CD4-positive, alpha-beta T cell (primary cell): ENCODE measurements at regions not wholly inside any gene's neighbourhood (a gene's known extent, or its start where the extent isn't known, plus 50 kb on each side); places are given as distances from the start of the nearest gene placed in this dataset.

Experiments
- ATAC-seq: fragments of 200-7000 bp; cut with Tn5 transposase; one replicate; pipeline ENCODE4 v1.10.0; 2022; ENCODE audit warnings: mild to moderate bottlenecking; ENCODE audit not compliant: poor library complexity
- CTCF ChIA-PET: fragments of 350-600 bp; sonication (Branson Sonifier 250); formaldehyde crosslinking; loops from one replicate; lab custom pipeline; 2021; ENCODE audit warnings: antibody characterized with exemption, inconsistent platforms; lab: Charles Lee
- POLR2A ChIA-PET: fragments of 350-600 bp; sonication (Branson Sonifier 250); formaldehyde crosslinking; loops from one replicate; lab custom pipeline; 2021; ENCODE audit warnings: antibody characterized with exemption, inconsistent platforms; lab: Charles Lee
- DNase-seq, 14 experiments: peaks; one replicate each; pipeline ENCODE4 v3.0.0-alpha.2; 2013 to 2020; ENCODE audit warnings: mixed read lengths in 2 of 14
- H3K27ac ChIP-seq, 2 donors: one replicate each; pipeline versions ENCODE4 v1.5.1 to v1.7.0; 2013; ENCODE audit warnings: low read length in 2 of 2, low read depth in 1 of 2, mild to moderate bottlenecking in 1 of 2
- H3K27me3 ChIP-seq, 2 experiments: 1 replicate in 1 of 2; 2 replicates in 1 of 2; pipeline versions ENCODE4 v1.6.1 to v1.7.0; 2013; ENCODE audit warnings: low read length in 2 of 2, control low read depth in 1 of 2, mild to moderate bottlenecking in 1 of 2, moderate library complexity in 1 of 2; ENCODE audit not compliant: insufficient read depth in 2 of 2, control insufficient read depth in 1 of 2
- H3K36me3 ChIP-seq: one replicate; pipeline ENCODE4 v1.6.1; 2013; ENCODE audit warnings: low read length, control low read depth; ENCODE audit not compliant: insufficient read depth
- H3K4me1 ChIP-seq: one replicate; pipeline ENCODE4 v1.6.1; 2013; ENCODE audit warnings: low read length, control low read depth; ENCODE audit not compliant: insufficient read depth
- H3K4me3 ChIP-seq: one replicate; pipeline ENCODE4 v1.5.1; 2013; ENCODE audit warnings: mild to moderate bottlenecking, low read length, moderate library complexity
- H3K9me3 ChIP-seq, 2 experiments: 1 replicate in 1 of 2; 2 replicates in 1 of 2; pipeline versions ENCODE4 v1.6.1 to v1.7.0; 2013; ENCODE audit warnings: low read length in 2 of 2, mild to moderate bottlenecking in 2 of 2, control low read depth in 1 of 2, moderate library complexity in 1 of 2; ENCODE audit not compliant: control insufficient read depth in 1 of 2, insufficient read depth in 1 of 2
- H3K27ac Mint-ChIP-seq: one replicate; pipeline ENCODE4 v1.8.0; 2020; ENCODE audit warnings: mixed read lengths
- H3K27me3 Mint-ChIP-seq: one replicate; pipeline ENCODE4 v1.8.0; 2021; ENCODE audit warnings: mixed read lengths
- H3K36me3 Mint-ChIP-seq: one replicate; pipeline ENCODE4 v1.8.0; 2021; ENCODE audit warnings: low read depth, mixed read lengths
- H3K4me1 Mint-ChIP-seq: one replicate; pipeline ENCODE4 v1.8.0; 2021; ENCODE audit warnings: low read depth, mixed read lengths
- H3K4me3 Mint-ChIP-seq: one replicate; pipeline ENCODE4 v1.8.0; 2020; ENCODE audit warnings: mild to moderate bottlenecking, mixed read lengths
- H3K9me3 Mint-ChIP-seq: one replicate; pipeline ENCODE4 v1.8.0; 2020; ENCODE audit warnings: mixed read lengths
- intact Hi-C, 2 experiments: fragments of 100-400 bp; cut with DNase I in 1 of 2; cut with micrococcal nuclease in 1 of 2; formaldehyde crosslinking; loops; one replicate each; pipeline versions ENCODE4 v1.15.1 to v1.9.0; 2023 to 2025; cut with DNase I, micrococcal nuclease
- TF ChIP-seq, protein P1 (sequence below): fragments of 200-600 bp; IDR thresholded peaks from one replicate; pipeline ENCODE4 v1.8.0; 2022; ENCODE audit warnings: antibody characterized with exemption, mild to moderate bottlenecking

GRCh38 chr6:93728150-93728549 lies 308.8 kb upstream of the EPHA7 start:
- DNase-seq (no peak), ATAC-seq (no peak)
- Histone ChIP-seq H3K36me3 (no peaks in the 10 kb centered on the region), H3K4me3 (no peak overlapping the region), H3K27me3 (no peaks in the 10 kb centered on the region), H3K4me1 (no peaks in the 10 kb centered on the region), H3K9me3 (peaks cover 0 to 3% of the 10 kb centered on the region in 2 experiments), H3K27ac (no peak overlapping the region)
- H3K4me1 Mint-ChIP-seq: no peaks in the 10 kb centered on the region
- TF ChIP-seq, protein P1, sequence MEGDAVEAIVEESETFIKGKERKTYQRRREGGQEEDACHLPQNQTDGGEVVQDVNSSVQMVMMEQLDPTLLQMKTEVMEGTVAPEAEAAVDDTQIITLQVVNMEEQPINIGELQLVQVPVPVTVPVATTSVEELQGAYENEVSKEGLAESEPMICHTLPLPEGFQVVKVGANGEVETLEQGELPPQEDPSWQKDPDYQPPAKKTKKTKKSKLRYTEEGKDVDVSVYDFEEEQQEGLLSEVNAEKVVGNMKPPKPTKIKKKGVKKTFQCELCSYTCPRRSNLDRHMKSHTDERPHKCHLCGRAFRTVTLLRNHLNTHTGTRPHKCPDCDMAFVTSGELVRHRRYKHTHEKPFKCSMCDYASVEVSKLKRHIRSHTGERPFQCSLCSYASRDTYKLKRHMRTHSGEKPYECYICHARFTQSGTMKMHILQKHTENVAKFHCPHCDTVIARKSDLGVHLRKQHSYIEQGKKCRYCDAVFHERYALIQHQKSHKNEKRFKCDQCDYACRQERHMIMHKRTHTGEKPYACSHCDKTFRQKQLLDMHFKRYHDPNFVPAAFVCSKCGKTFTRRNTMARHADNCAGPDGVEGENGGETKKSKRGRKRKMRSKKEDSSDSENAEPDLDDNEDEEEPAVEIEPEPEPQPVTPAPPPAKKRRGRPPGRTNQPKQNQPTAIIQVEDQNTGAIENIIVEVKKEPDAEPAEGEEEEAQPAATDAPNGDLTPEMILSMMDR: no peak
- H3K27me3 Mint-ChIP-seq: no peaks in the 10 kb centered on the region
- H3K27ac Mint-ChIP-seq: no peak overlapping the region
- peaks cover 6% of the 10 kb centered on the region for H3K9me3 Mint-ChIP-seq
- CTCF ChIA-PET: no interaction called here
- no peak overlapping the region for H3K4me3 Mint-ChIP-seq
- intact Hi-C loops: no loop called here
- no peaks in the 10 kb centered on the region for H3K36me3 Mint-ChIP-seq
- POLR2A ChIA-PET: no interaction called here

GRCh38 chr6:93727447-93727846 lies 308.1 kb upstream of the EPHA7 start:
- no peak overlapping the region for H3K27ac ChIP-seq
- ATAC-seq: no peak
- POLR2A ChIA-PET: no interaction called here
- peaks cover 6% of the 10 kb centered on the region for H3K9me3 Mint-ChIP-seq
- no peak overlapping the region for H3K27ac Mint-ChIP-seq
- CTCF ChIA-PET: no interaction called here
- no peaks in the 10 kb centered on the region for H3K27me3 ChIP-seq
- no peaks in the 10 kb centered on the region for H3K4me1 ChIP-seq
- no peaks in the 10 kb centered on the region for H3K36me3 Mint-ChIP-seq
- no peak overlapping the region for H3K4me3 ChIP-seq
- no peak for DNase-seq
- intact Hi-C loops: no loop called here
- peaks cover 0 to 3% of the 10 kb centered on the region in 2 experiments for H3K9me3 ChIP-seq
- no peaks in the 10 kb centered on the region for H3K36me3 ChIP-seq
- H3K4me3 Mint-ChIP-seq: no peak overlapping the region
- TF ChIP-seq, protein P1: no peak
- H3K27me3 Mint-ChIP-seq: no peaks in the 10 kb centered on the region
- H3K4me1 Mint-ChIP-seq: no peaks in the 10 kb centered on the region

- Mint-ChIP-seq H3K9me3 (peaks cover 8% of the 10 kb centered on the region), H3K36me3 (no peaks in the 10 kb centered on the region), H3K4me1 (no peaks in the 10 kb centered on the region), H3K27ac (no peak overlapping the region), H3K4me3 (no peak overlapping the region), H3K27me3 (no peaks in the 10 kb centered on the region)
- TF ChIP-seq, protein P1: no peak
- ATAC-seq (no peak), DNase-seq (no peak)
- Histone ChIP-seq H3K27me3 (no peaks in the 10 kb centered on the region), H3K27ac (no peak overlapping the region), H3K4me3 (no peak overlapping the region), H3K36me3 (no peaks in the 10 kb centered on the region), H3K9me3 (peaks cover 0 to 3% of the 10 kb centered on the region in 2 experiments), H3K4me1 (no peaks in the 10 kb centered on the region)
- ChIA-PET CTCF (no interaction called here), POLR2A (no interaction called here)
- intact Hi-C loops: no loop called here
These were observed 302.2 kb upstream of the EPHA7 start for GRCh38 chr6:93721386-93722048.
